ENCODE measurements at regions not wholly inside any gene's neighbourhood (a gene's known extent, or its start where the extent isn't known, plus 50 kb on each side); places are given as distances from the start of the nearest gene placed in this dataset.

DNA sequence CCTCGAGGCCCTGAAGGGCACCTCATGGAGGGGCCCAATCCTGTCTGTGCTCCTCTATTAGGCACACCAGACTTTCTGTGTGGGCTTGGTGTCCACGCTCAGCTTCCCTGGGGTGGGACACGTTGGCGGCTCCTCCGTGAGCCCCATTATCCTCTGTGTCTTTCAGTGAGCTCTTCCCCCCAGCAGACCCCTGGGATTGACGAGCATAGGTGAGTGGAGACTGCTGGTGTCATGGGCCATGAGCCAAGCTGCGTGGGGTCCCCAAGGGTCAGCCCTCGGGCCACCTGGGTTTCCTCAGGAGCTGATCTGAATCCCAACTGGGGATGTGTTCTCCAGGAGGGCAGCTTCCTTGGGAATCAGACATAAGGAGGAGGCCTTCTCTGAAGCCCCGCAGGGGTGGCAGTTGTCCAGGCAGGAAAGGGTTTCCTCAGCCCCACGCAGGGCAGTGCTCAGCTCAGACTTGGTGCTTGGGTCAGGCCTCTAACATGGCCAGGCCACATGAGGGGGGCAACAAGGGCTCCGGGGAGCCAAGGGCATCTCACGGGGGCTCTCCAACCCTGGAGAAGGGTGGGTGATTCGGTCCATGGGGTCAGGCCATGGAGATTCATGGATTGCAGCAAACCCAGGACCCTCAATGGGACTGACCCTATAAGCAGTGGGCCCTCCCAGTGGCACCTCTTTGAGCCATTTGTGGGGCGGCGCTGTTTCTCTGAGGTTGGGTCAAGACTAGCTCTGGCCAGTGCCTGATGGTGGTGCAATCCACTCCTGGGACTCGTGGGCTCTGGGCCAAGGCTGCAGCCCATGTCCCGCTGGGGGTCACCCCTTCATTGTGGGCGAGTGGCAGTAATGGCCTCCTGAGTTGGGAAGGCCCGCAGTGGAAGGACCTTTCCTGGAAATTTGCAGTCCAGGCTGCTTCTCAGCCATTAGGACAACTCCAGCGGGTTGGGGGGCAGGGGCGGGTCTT lies 222.5 kb downstream of the SNRPN start:
- FAIRE-seq (no peak), DNase-seq (ENCODE audit: low read depth) (no peak)
- no peak overlapping the region for H2AFZ ChIP-seq (ENCODE audit: low read depth, low read length)
- no peaks in the 10 kb centered on the region for H3K4me1 ChIP-seq (ENCODE audit: insufficient read depth, low read length)
- no peak overlapping the region for H3K4me2 ChIP-seq (ENCODE audit: low read length)
- no peak overlapping the region for H3K27ac Mint-ChIP-seq (ENCODE audit: unreplicated experiment)
- H3K4me3 ChIP-seq (ENCODE audit: insufficient read depth, low read depth, low read length): no peak overlapping the region
- peaks cover 4% of the 10 kb centered on the region for H3K36me3 Mint-ChIP-seq (ENCODE audit: low read depth, unreplicated experiment)
- no peak overlapping the region for H3K27ac ChIP-seq (ENCODE audit: low read depth, low read length)
- TF ChIP-seq EZH2 (IDR thresholded peaks at IDR 0.05; ENCODE audit: insufficient read depth, low read length): no peak
- TF ChIP-seq, protein P1, sequence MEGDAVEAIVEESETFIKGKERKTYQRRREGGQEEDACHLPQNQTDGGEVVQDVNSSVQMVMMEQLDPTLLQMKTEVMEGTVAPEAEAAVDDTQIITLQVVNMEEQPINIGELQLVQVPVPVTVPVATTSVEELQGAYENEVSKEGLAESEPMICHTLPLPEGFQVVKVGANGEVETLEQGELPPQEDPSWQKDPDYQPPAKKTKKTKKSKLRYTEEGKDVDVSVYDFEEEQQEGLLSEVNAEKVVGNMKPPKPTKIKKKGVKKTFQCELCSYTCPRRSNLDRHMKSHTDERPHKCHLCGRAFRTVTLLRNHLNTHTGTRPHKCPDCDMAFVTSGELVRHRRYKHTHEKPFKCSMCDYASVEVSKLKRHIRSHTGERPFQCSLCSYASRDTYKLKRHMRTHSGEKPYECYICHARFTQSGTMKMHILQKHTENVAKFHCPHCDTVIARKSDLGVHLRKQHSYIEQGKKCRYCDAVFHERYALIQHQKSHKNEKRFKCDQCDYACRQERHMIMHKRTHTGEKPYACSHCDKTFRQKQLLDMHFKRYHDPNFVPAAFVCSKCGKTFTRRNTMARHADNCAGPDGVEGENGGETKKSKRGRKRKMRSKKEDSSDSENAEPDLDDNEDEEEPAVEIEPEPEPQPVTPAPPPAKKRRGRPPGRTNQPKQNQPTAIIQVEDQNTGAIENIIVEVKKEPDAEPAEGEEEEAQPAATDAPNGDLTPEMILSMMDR (IDR thresholded peaks at IDR 0.05; ENCODE audit: insufficient read depth, low read depth, low read length): no peak
- no peaks in the 10 kb centered on the region for H3K36me3 ChIP-seq (ENCODE audit: insufficient read depth, low read length)
- H3K9me3 ChIP-seq (ENCODE audit: insufficient read depth, low read depth, low read length): peaks cover 23% of the 10 kb centered on the region
- no peaks in the 10 kb centered on the region for H3K79me2 ChIP-seq (ENCODE audit: insufficient read depth, low read length)
- no peaks in the 10 kb centered on the region for H3K27me3 Mint-ChIP-seq (ENCODE audit: low read depth, unreplicated experiment)
- peaks cover 31% of the 10 kb centered on the region for H3K9me3 Mint-ChIP-seq (ENCODE audit: unreplicated experiment)
- H4K20me1 ChIP-seq (ENCODE audit: insufficient read depth, low read length): no peaks in the 10 kb centered on the region
- H3K9ac ChIP-seq (ENCODE audit: low read length): no peak overlapping the region
- H3K27me3 ChIP-seq (ENCODE audit: insufficient read depth, low read length): no peaks in the 10 kb centered on the region
- no peak overlapping the region for H3K4me3 Mint-ChIP-seq (ENCODE audit: unreplicated experiment)
- H3K4me1 Mint-ChIP-seq (ENCODE audit: low read depth, unreplicated experiment): no peaks in the 10 kb centered on the region

DNA sequence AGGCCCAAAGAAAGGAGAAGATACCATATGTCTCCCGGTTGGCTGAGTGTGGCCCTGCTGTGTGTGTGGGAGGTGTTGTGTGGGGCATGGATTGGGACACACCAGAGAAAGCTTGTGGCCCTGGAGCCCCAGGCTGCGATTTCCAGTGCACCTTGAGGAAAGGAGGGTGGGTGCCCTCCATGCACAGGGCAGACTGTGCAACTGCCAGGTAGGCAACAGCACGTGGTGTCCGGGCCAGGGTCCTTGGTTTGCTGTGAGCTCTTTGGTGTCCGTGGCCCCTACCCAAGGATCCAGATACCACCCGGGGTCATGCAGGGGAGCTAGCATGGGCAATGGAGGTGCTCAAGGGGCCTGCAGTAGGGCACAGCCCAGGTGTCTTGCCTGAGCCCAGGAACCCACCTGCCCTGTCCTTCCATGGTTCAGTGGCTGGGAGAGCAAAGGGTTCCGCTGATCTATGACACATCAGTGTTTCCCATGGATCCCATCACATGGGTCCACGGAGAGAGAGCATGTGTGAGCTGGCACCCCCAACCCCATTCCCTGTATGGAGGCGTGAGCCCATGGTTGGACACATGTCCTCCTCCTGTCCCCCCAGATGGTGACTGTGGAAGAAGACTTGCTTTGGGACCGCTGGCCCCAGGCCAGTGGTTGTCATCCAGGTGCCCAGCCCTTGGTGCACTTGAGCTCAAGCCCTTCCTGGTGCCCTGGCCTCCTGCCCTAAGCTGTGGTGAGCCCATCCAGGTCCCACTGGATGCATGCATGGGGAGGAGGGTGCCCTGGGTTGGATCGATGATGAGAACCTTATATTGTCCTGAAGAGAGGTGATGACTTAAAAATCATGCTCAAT lies 223.4 kb downstream of the SNRPN start:
- DNase-seq (ENCODE audit: low read depth) (no peak), FAIRE-seq (no peak)
- H3K36me3 Mint-ChIP-seq (ENCODE audit: low read depth, unreplicated experiment): peaks cover 4% of the 10 kb centered on the region
- no peak overlapping the region for H3K9ac ChIP-seq (ENCODE audit: low read length)
- H4K20me1 ChIP-seq (ENCODE audit: insufficient read depth, low read length): no peaks in the 10 kb centered on the region
- peaks cover 26% of the 10 kb centered on the region for H3K9me3 ChIP-seq (ENCODE audit: insufficient read depth, low read depth, low read length)
- TF ChIP-seq, protein P1 (IDR thresholded peaks at IDR 0.05; ENCODE audit: insufficient read depth, low read depth, low read length): no peak
- no peak for TF ChIP-seq EZH2 (IDR thresholded peaks at IDR 0.05; ENCODE audit: insufficient read depth, low read length)
- H3K27me3 Mint-ChIP-seq (ENCODE audit: low read depth, unreplicated experiment): no peaks in the 10 kb centered on the region
- no peaks in the 10 kb centered on the region for H3K79me2 ChIP-seq (ENCODE audit: insufficient read depth, low read length)
- H3K4me2 ChIP-seq (ENCODE audit: low read length): no peak overlapping the region
- no peak overlapping the region for H3K27ac ChIP-seq (ENCODE audit: low read depth, low read length)
- no peak overlapping the region for H3K4me3 Mint-ChIP-seq (ENCODE audit: unreplicated experiment)
- no peak overlapping the region for H3K27ac Mint-ChIP-seq (ENCODE audit: unreplicated experiment)
- H3K4me1 Mint-ChIP-seq (ENCODE audit: low read depth, unreplicated experiment): no peaks in the 10 kb centered on the region
- H3K9me3 Mint-ChIP-seq (ENCODE audit: unreplicated experiment): peaks cover 29% of the 10 kb centered on the region
- H2AFZ ChIP-seq (ENCODE audit: low read depth, low read length): no peak overlapping the region
- H3K27me3 ChIP-seq (ENCODE audit: insufficient read depth, low read length): no peaks in the 10 kb centered on the region
- H3K36me3 ChIP-seq (ENCODE audit: insufficient read depth, low read length): no peaks in the 10 kb centered on the region
- no peaks in the 10 kb centered on the region for H3K4me1 ChIP-seq (ENCODE audit: insufficient read depth, low read length)
- no peak overlapping the region for H3K4me3 ChIP-seq (ENCODE audit: insufficient read depth, low read depth, low read length)

Data from astrocyte (in vitro differentiated cells and primary cell).